ENCODE measurements at regions not wholly inside any gene's neighbourhood (a gene's known extent, or its start where the extent isn't known, plus 50 kb on each side); places are given as distances from the start of the nearest gene placed in this dataset.
A peak's percentile ranks its signal among the peaks of the same experiment; 100 is the strongest.

- Mint-ChIP-seq H3K9me3 (no peaks in the 10 kb centered on the region), H3K4me1 (no peaks in the 10 kb centered on the region), H3K27me3 (ENCODE audit: low read depth, poor library complexity) (peaks cover 12% of the 10 kb centered on the region), H3K4me3 (no peak overlapping the region), H3K36me3 (ENCODE audit: low read depth) (no peaks in the 10 kb centered on the region), H3K27ac (no peak overlapping the region)
- no peak for TF ChIP-seq CTCF (IDR thresholded peaks at IDR 0.05)
- no peak for DNase-seq
Observed at GRCh38 chr11:79727221-79727620, 286.4 kb upstream of the TENM4 start.

GRCh38 chr11:79720115-79720514 is 279.3 kb upstream of the TENM4 start:
- H3K9me3 Mint-ChIP-seq, result no peaks in the 10 kb centered on the region
- no peak overlapping the region for H3K27ac Mint-ChIP-seq
- DNase-seq, result no peak
- H3K27me3 Mint-ChIP-seq (ENCODE audit: low read depth, poor library complexity), result peaks cover 3% of the 10 kb centered on the region
- no peaks in the 10 kb centered on the region for H3K4me1 Mint-ChIP-seq
- TF ChIP-seq CTCF (IDR thresholded peaks at IDR 0.05), result no peak
- no peak overlapping the region for H3K4me3 Mint-ChIP-seq
- H3K36me3 Mint-ChIP-seq (ENCODE audit: low read depth), result no peaks in the 10 kb centered on the region

- DNase-seq, result peak; percentile 33
- no peak overlapping the region for H3K4me3 Mint-ChIP-seq
- TF ChIP-seq CTCF (IDR thresholded peaks at IDR 0.05), result peak; percentile 61
Observed at GRCh38 chr11:79708319-79708932, 267.6 kb upstream of the TENM4 start.

GRCh38 chr11:79705648-79706047 is 264.8 kb upstream of the TENM4 start:
- no peak for TF ChIP-seq CTCF (IDR thresholded peaks at IDR 0.05)
- no peak overlapping the region for H3K4me3 Mint-ChIP-seq
- peaks cover 5% of the 10 kb centered on the region for H3K36me3 Mint-ChIP-seq (ENCODE audit: low read depth)
- H3K27me3 Mint-ChIP-seq (ENCODE audit: low read depth, poor library complexity), result peaks cover 3% of the 10 kb centered on the region
- DNase-seq, result no peak
- peaks cover 44% of the 10 kb centered on the region for H3K9me3 Mint-ChIP-seq
- H3K27ac Mint-ChIP-seq, result no peak overlapping the region
- peaks cover 4% of the 10 kb centered on the region for H3K4me1 Mint-ChIP-seq

More at GRCh38 chr11:79708319-79708932, 267.6 kb upstream of the TENM4 start:
- H3K9me3 Mint-ChIP-seq, result peaks cover 35% of the 10 kb centered on the region
- H3K36me3 Mint-ChIP-seq (ENCODE audit: low read depth), result no peaks in the 10 kb centered on the region
- peaks cover under 1% of the 10 kb centered on the region for H3K27me3 Mint-ChIP-seq (ENCODE audit: low read depth, poor library complexity)
- peaks cover 4% of the 10 kb centered on the region for H3K4me1 Mint-ChIP-seq
- H3K27ac Mint-ChIP-seq, result no peak overlapping the region

- no peaks in the 10 kb centered on the region for H3K4me1 Mint-ChIP-seq
- no peak overlapping the region for H3K4me3 Mint-ChIP-seq
- H3K27ac Mint-ChIP-seq, result no peak overlapping the region
- peaks cover 3% of the 10 kb centered on the region for H3K27me3 Mint-ChIP-seq (ENCODE audit: low read depth, poor library complexity)
- H3K36me3 Mint-ChIP-seq (ENCODE audit: low read depth), result peaks cover 5% of the 10 kb centered on the region
- no peak for DNase-seq
- H3K9me3 Mint-ChIP-seq, result peaks cover 45% of the 10 kb centered on the region
- TF ChIP-seq CTCF (IDR thresholded peaks at IDR 0.05), result no peak
Observed at GRCh38 chr11:79702303-79702702, 261.5 kb upstream of the TENM4 start.

- H3K36me3 Mint-ChIP-seq (ENCODE audit: low read depth), result peaks cover 5% of the 10 kb centered on the region
- no peak overlapping the region for H3K4me3 Mint-ChIP-seq
- H3K27me3 Mint-ChIP-seq (ENCODE audit: low read depth, poor library complexity), result peaks cover 3% of the 10 kb centered on the region
- H3K27ac Mint-ChIP-seq, result no peak overlapping the region
- peaks cover 34% of the 10 kb centered on the region for H3K9me3 Mint-ChIP-seq
- DNase-seq, result no peak
- H3K4me1 Mint-ChIP-seq, result no peaks in the 10 kb centered on the region
- no peak for TF ChIP-seq CTCF (IDR thresholded peaks at IDR 0.05)
Observed at GRCh38 chr11:79699246-79699645, 258.4 kb upstream of the TENM4 start.

Measured in nephron progenitor cell (in vitro differentiated cells).